ENCODE measurements at regions not wholly inside any gene's neighbourhood (a gene's known extent, or its start where the extent isn't known, plus 50 kb on each side); places are given as distances from the start of the nearest gene placed in this dataset.
"Not testable (repeated sequence)": the region's sequence is repeated elsewhere in the genome, so short reads cannot be mapped to it uniquely, and the experiment has no call there.

DNA sequence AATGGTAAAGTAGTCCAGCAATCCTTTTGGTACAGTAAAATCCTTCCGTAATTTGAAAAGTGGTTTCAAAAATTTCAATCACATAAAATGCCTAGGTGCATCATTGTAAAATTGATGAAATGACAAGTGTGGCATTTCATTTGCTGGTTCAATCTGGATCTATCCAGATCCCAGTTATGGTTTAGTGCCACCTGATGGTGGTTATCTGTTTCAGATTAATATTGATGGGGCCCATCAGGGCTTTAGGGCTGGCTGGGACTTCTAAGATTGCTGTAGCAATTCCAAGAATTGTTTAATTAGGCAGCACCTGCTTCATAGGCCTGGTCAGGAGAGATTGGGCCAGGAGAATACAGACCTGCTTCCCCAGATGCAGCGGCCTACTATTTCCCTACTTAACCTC, 55.5 kb upstream of the PIK3C3 start:
- no peak for DNase-seq

GRCh38 chr18:41893432-41893831, 61.6 kb upstream of the PIK3C3 start:
- DNase-seq: no peak

DNA sequence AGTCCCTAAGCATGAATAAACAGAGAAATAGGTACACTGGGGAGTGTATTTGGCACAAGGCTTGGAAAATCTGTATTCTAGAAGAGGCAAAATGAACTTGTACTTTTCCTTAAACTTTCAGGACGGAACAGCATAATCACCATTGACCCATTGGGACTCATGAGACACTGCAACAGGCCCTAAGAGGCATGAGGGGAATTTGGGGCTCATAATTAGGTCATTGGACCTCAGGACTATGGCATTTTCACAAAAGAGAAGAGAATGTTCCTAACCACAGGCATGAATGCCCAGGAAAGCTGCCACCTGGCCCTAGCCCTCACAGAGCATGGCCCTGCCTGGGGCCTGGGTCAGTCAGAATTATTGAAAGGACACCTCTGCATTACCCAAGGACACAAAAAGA, 67.9 kb upstream of the PIK3C3 start:
- DNase-seq: no peak

DNA sequence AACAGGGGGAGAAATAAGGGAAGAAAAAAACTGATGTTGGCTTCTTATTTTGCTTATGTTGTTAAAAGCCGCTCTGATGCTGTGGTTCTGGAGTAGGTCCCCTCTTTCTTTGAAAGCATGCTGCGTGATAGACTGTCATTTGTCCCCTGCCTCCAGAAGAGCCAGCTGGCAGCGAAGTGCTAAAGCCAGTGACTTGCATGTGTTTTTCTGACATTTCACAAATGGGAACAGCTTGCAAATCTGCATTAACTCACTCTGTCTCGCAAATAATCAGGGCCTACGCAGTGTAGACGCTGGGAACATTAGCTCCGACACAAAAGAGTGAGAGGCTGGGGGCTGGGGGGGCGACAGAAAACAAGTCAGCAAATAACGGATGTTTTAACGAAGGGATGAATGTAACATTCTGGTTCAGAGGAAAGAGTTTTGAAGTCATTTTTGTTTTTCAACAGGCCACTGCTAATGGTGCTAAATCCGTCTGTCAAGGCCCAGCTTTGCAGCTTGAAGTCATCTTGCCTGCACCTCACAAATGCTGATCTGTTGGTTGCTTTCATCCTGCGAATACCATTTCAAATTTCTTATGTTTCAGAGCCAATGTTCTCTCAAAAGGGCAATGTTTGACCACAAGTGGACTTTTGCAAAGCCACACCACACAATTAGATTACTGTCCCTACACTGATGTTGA, 68.8 kb upstream of the PIK3C3 start:
- DNase-seq: peak in 7 of 56 donors; percentile 3 to 31 (median 12)

DNA sequence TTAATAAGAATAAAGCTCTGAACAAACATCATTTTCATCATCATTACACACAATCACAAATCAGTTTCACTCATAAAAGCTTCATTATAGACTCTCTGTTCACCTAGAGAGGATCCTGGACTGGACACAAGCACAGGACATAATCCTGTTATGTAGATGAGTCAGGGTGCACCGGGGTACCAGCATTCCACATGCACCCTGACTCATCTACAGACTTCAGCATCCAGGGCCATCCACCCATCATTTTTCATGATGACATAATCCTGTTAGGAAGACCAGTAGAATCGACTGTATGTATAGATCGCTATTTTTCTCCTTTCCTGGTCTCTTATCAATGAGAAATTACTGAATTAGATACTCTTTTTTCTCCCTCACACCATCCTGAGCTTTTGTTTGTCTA, 73.7 kb upstream of the PIK3C3 start:
- no peak for DNase-seq

DNA sequence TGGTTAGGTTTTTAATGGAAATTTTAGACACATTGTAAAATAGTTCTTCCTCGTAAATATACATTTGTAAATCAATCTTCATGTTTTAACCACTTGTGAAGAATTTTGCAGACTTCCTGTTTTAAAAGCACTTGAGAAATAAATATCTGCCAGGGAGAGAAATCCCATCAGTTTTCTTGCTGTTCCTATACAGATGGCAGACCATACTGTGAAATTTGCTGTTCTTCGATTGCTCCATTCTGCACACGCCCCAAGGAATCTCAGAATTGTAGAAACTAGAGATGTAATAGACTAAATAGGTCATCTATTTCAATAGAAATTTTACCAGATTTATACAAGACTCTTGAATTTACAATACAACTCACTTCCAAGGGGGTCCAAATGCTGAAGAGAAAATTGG, 75.8 kb upstream of the PIK3C3 start:
- DNase-seq: no peak

- DNase-seq: no peak
Measured at GRCh38 chr18:41875094-41875780, 79.8 kb upstream of the PIK3C3 start.

DNA sequence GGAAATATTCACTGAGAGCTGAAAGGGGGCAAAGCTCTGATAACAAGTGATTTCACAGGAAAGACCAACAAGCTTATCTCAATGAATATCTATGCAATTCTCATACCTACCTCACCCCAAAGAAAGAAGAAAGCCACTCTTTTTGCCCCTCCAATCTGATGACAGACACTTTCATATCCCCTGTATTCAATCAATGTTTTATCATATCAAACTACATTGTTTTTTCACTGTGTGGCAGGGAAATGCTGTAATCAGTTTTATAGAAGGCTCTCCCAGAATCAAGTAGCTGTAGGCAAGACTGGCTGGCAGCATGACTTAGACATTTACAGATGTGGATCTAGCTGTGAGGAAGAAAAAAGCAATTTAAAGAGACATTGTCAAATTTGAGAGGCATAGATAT, 81.3 kb upstream of the PIK3C3 start:
- no peak for DNase-seq

GRCh38 chr18:41872206-41872605, 82.8 kb upstream of the PIK3C3 start:
- no peak for DNase-seq

DNA sequence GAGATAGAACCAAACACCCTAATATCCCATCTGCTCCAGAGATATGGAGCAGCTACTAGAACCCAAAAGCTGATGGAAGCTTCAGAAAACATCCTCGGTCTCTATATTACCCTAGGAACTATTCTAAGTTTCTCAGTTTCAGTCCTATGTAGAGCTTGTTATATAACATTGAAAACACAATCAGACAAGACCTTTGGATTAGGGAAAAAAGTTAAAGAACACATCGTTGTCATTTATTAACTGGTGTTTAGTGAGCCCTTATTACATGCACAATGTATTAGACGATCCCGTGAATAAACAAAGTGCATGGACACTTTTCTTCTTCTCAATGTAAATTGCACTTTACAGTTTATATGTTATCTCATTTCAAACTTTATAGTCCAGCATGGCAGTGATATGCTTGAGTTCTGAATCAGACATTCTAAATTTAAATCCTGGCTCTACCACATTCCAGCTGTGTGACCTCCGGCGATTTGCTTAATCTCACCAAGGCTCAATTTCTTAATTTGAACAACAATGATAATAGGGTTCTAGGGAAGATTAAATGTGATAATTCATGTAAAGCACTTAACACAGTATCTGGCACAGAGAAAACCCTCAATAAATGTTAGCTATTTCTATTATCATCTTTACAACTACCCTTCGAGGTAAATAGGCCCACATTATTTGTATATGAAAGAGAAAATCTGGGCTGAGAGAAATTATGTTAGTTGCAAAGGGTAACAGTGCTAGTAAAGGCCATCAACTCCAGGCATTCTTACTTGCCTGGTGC, 83.6 kb upstream of the PIK3C3 start:
- DNase-seq: no peak

GRCh38 chr18:41870817-41871216, 84.2 kb upstream of the PIK3C3 start:
- DNase-seq: no peak

- no peak for DNase-seq
Measured at GRCh38 chr18:41870191-41870590, 84.8 kb upstream of the PIK3C3 start.

GRCh38 chr18:41865796-41866195, 89.2 kb upstream of the PIK3C3 start:
- not testable (repeated sequence) for DNase-seq

GRCh38 chr18:41864216-41864615, 90.8 kb upstream of the PIK3C3 start:
- no peak for DNase-seq

DNA sequence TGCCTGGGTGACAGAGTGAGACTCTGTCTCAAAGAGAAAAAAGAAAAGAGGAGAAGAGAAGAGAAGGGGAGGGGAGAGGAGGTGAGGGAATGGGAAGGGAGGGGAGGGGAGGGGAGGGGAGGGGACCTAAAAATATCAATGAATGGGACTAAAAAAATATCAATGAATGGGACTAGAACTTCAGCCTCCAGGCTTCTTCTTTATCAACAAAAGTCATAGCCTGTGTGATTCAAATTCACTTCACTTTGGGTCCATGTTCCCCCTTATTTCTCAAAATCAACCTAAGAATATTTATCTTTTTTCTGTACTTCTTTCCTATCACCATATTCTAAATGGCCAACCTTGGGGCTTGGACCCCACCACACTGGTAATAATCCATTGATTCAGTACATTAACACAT, 92.1 kb upstream of the PIK3C3 start:
- no peak for DNase-seq

- DNase-seq: no peak
Measured at GRCh38 chr18:41860987-41861386, 94.0 kb upstream of the PIK3C3 start.

GRCh38 chr18:41858761-41859555, 96.1 kb upstream of the PIK3C3 start:
- DNase-seq: no peak

DNA sequence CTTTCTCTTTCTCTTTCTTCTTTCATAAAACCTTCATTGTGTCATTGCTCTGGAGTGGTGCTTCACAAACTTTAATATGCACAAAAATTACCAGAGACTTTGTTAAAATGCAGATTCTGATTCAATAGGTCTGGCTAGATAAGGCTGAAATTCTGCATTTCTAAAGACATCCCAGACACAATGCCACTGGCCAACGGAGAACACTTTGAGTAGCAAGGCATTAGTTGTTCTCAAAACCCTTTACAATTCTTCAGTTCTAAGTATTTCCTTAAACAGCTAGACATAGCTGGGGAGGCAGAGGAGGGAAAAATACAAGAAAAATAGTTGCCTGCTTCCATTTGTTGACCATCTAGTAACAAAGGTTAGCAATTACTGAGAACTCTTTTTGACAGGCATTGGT, 101.8 kb upstream of the PIK3C3 start:
- DNase-seq: no peak

- no peak for DNase-seq
Measured at GRCh38 chr18:41850781-41851180, 104.3 kb upstream of the PIK3C3 start.

GRCh38 chr18:41849632-41850031, 105.4 kb upstream of the PIK3C3 start:
- DNase-seq: no peak

DNA sequence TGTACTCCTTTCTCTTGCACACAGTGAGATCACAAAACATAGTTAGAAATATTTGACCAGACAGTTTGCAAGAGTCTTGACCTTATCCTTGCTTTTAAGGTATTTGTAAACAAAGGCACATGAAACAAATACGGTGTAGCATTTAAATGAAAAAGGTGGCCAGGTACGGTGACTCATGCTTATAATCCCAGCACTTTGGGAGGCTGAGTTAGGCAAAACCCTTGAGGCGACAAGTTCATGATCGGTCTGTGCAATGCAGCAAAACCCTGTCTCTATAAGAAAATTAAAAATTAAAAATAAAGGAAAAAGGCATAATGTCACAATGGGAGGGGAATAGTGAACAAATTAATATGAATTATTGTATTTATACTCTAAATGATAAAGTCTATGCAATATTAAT, 109.5 kb upstream of the PIK3C3 start:
- no peak for DNase-seq

DNA sequence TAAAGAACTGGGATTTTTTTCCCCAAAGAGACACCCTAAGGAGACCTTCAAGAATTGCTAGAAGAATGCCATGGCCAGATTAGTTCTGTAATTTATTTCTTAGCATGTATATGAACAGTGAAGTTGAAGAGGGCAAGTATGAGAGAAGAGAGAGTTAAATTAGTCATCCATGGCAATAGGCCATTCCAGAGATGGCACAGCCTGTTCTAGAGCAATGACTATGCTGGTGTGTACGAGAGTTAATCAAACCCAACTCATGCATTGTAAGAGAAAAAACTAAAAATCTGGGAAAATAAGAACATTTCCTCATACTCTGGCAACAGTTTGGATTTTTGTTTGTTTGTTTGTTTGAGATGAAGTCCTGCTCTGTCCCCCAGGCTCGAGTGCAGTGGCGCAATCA, 112.1 kb upstream of the PIK3C3 start:
- DNase-seq: no peak
